ENCODE measurements at regions not wholly inside any gene's neighbourhood (a gene's known extent, or its start where the extent isn't known, plus 50 kb on each side); places are given as distances from the start of the nearest gene placed in this dataset.
"Not testable (repeated sequence)": the region's sequence is repeated elsewhere in the genome, so short reads cannot be mapped to it uniquely, and the experiment has no call there.

GRCh38 chr7:7035851-7036250 lies 146.5 kb upstream of the C1GALT1 start:
- in situ Hi-C loops (cut with MboI; ENCODE audit: low sequenced_read_pairs in 4 of 4) = no loop called here
- no peaks in the 10 kb centered on the region for H3K9me3 ChIP-seq
- ATAC-seq = no peak

GRCh38 chr7:7042286-7042893 lies 140.0 kb upstream of the C1GALT1 start:
- H3K36me3 ChIP-seq; ATAC-seq; in situ Hi-C loops (cut with MboI; ENCODE audit: low sequenced_read_pairs in 4 of 4); H3K27ac ChIP-seq; H3K9me3 ChIP-seq; intact Hi-C loops (cut with DNase I; ENCODE audit: low total_unique reads); H3K4me1 ChIP-seq; H3K27me3 ChIP-seq; DNase-seq; H3K4me3 ChIP-seq: not testable (repeated sequence)

More at GRCh38 chr7:7035851-7036250, 146.5 kb upstream of the C1GALT1 start:
- TF ChIP-seq POLR2A (IDR thresholded peaks at IDR 0.05) = no peak
- no peak for TF ChIP-seq CTCF (IDR thresholded peaks at IDR 0.05 in 4 of 5, conservative IDR thresholded peaks at IDR 0.05 in 1 of 5)
- no peak for DNase-seq
- intact Hi-C loops (cut with DNase I; ENCODE audit: low total_unique reads) = no loop called here
- Histone ChIP-seq H3K27me3 (no peaks in the 10 kb centered on the region), H3K4me3 (no peak overlapping the region), H3K4me1 (no peaks in the 10 kb centered on the region), H3K27ac (no peak overlapping the region), H3K36me3 (no peaks in the 10 kb centered on the region)

DNA sequence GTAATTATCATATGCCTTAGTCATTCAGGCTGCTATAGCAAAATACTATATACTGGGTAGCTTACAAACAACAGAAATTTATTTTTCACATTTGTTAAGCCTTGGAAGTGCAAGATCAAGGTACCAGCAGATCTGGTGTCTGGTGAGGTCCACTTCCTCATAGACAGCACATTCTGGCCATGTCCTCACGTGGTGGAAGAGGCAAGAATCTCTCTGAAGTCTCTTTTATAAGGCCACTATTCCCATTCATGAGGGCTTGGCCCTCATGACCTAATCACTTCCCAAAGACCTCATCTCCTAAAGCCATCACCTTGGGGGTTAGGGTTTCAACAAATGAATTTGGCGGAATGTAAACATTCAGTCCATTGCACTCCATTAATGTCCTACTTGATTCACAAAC lies 137.5 kb upstream of the C1GALT1 start:
- Histone ChIP-seq H3K4me1 (no peaks in the 10 kb centered on the region), H3K36me3 (no peaks in the 10 kb centered on the region), H3K27ac (no peak overlapping the region), H3K4me3 (no peak overlapping the region), H3K9me3 (no peaks in the 10 kb centered on the region), H3K27me3 (no peaks in the 10 kb centered on the region)
- TF ChIP-seq POLR2A (IDR thresholded peaks at IDR 0.05) (no peak), CTCF (IDR thresholded peaks at IDR 0.05 in 4 of 5, conservative IDR thresholded peaks at IDR 0.05 in 1 of 5) (no peak)
- ATAC-seq = no peak
- no peak for DNase-seq
- in situ Hi-C loops (cut with MboI; ENCODE audit: low sequenced_read_pairs in 4 of 4) (no loop called here), intact Hi-C loops (cut with DNase I; ENCODE audit: low total_unique reads) (no loop called here)

GRCh38 chr7:7048213-7048612 lies 134.1 kb upstream of the C1GALT1 start:
- in situ Hi-C loops (cut with MboI; ENCODE audit: low sequenced_read_pairs in 4 of 4) (no loop called here), intact Hi-C loops (cut with DNase I; ENCODE audit: low total_unique reads) (no loop called here)
- Histone ChIP-seq H3K27me3 (no peaks in the 10 kb centered on the region), H3K27ac (no peak overlapping the region), H3K4me3 (no peak overlapping the region), H3K4me1 (no peaks in the 10 kb centered on the region), H3K36me3 (no peaks in the 10 kb centered on the region), H3K9me3 (no peaks in the 10 kb centered on the region)
- ATAC-seq = no peak
- no peak for DNase-seq
- TF ChIP-seq POLR2A (IDR thresholded peaks at IDR 0.05) (no peak), CTCF (IDR thresholded peaks at IDR 0.05 in 4 of 5, conservative IDR thresholded peaks at IDR 0.05 in 1 of 5) (no peak)

DNA sequence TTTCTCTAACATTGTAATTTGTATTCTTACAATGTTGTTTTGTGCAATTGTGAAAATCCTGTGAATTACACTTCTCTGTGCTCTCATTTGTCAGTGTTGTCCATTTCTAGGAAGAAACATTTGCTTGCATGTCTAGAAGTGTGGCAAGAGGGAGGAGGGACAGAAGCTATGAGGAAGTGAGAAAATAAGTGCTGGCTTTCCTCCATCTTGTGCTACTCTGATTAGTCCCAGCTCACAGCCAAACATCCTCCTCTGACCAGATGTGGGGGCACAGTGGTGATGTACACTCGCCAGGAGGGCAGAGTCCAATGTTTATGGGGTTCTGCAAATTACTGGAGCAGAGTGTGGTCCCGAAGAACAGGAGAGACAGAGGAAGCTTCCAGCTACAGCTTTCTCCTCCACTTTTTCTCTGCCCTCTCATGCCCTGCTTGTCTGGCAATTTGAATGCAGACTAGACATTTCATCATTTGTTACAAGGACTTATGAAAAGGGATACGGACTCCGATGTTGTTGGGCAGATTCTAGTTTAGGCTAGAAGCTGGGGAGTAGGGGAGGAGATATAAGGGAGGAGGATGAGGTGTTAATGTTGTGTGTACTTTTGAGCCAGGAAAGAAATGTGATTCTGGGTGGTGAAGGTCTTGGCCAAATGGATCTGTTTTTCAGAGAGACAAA lies 131.0 kb upstream of the C1GALT1 start:
- intact Hi-C loops (cut with DNase I; ENCODE audit: low total_unique reads) = no loop called here
- no peaks in the 10 kb centered on the region for H3K36me3 ChIP-seq
- H3K9me3 ChIP-seq = no peaks in the 10 kb centered on the region
- no peak overlapping the region for H3K4me3 ChIP-seq
- ATAC-seq (no peak), DNase-seq (no peak)
- TF ChIP-seq CTCF (IDR thresholded peaks at IDR 0.05 in 4 of 5, conservative IDR thresholded peaks at IDR 0.05 in 1 of 5) (no peak), POLR2A (IDR thresholded peaks at IDR 0.05) (no peak)
- no peaks in the 10 kb centered on the region for H3K4me1 ChIP-seq
- in situ Hi-C loops (cut with MboI; ENCODE audit: low sequenced_read_pairs in 4 of 4) = no loop called here
- no peak overlapping the region for H3K27ac ChIP-seq
- no peaks in the 10 kb centered on the region for H3K27me3 ChIP-seq

Measured in gastrocnemius medialis (tissue), 4 donors.